GM21360 (cell line): ENCODE measurements at regions not wholly inside any gene's neighbourhood (a gene's known extent, or its start where the extent isn't known, plus 50 kb on each side); places are given as distances from the start of the nearest gene placed in this dataset.

Experiments
- ATAC-seq: cut with Tn5 transposase; IDR thresholded peaks from one replicate; pipeline ENCODE4 v1.9.1; 2021; ENCODE audit warnings: mild to moderate bottlenecking, moderate library complexity; ENCODE audit not compliant: unreplicated experiment

DNA sequence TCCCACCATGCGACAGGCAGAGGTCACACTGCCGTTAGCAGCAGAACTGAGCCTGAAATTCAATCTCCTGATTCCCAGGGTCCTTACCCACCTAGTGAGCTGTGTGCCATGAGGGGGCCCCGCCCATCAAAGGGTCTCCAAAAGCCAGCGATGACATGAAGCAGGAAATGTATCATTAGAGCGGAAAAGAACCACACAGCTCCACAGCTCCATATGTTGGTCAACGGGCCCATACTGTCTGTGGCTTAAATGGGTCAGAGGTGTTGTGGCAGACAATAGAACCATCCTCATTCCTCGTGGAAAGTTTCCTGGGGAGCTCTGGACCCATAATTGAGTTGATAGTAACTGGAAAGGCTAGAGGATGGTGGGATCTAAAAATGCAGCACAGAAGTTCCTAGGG, 68.1 kb upstream of the PODXL start:
- no peak for ATAC-seq

DNA sequence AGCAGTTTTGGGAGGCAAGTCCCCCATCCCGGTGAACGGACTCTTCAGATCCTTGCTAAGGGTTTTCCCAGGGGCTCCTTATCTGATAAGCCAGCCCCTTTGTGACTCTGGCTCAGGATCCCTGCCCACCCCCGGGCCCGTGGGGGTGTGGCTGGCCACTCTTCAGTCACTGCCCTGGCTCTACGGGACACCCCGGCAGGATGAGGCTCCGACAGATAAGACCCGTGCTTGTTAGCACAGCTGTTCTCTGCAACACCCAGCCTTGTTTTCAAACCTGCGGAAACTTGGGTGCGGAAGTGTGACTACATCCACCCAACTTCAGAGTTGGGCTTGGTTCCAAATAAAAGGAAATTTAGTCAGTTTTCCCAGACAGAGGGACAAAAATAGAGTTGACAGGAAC, 66.7 kb upstream of the PODXL start:
- ATAC-seq = no peak

DNA sequence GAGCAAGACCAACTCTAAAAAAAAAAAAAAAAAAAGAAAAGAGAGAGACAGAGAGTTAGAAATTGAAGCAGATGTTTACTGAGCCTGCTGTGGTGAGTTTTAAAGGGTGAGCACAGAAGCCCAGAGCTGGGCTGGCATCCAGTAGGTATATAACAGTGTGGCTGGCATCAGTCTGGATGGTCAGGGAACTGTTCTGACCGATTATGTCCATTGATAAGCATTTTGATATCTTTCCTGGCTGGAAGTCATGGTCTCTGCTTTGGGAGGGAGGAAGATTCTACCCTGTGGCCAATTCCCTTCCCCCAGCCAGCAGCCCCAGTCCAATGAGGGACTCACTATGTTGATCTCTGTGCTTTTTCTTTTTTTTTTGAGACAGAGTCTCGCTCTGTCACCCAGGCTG, 65.2 kb upstream of the PODXL start:
- no peak for ATAC-seq

DNA sequence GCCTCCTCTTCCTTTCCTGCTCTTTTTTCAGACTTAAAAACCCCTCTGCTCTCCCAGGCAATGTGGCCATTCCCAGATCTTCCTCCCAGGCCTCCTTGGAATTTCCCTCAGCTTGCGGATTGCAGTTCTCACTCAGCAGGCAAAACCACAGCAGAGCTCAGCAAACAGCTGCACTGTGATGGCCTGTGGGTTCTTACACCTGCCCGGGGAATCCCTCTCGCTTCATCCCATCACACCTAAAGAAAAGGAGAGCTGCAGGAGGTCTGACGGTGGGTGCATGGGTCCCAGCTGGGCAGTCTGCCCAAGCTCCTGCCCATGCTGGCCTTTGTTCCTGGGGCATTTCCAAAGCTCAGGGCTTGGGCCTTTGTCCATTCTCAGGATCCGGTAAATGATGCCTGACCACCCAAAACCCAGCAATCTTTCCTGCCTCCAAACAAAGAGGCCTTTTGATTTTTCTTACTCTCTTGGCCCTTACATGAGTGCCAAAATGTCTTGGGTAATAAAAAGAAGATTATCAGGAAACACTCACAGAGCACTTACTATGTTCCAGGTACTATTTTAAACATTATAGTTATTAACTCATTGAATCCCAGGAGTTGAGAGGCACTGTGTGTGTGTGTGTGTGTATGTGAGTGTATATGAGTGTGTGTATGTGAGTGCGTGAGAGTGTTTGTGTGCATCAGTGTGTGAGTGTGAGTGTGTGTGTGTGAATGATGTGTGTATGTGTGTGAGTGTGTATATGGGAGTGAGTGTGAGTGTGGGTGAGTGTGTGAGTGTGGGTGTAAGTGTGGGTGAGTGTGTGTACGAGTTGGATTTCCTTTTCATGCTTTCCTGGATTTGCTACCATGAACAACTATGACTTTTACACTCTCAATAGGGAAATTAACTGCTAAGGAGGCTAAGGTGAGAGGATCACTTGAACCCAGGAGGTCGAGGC, 64.5 kb upstream of the PODXL start:
- no peak for ATAC-seq

DNA sequence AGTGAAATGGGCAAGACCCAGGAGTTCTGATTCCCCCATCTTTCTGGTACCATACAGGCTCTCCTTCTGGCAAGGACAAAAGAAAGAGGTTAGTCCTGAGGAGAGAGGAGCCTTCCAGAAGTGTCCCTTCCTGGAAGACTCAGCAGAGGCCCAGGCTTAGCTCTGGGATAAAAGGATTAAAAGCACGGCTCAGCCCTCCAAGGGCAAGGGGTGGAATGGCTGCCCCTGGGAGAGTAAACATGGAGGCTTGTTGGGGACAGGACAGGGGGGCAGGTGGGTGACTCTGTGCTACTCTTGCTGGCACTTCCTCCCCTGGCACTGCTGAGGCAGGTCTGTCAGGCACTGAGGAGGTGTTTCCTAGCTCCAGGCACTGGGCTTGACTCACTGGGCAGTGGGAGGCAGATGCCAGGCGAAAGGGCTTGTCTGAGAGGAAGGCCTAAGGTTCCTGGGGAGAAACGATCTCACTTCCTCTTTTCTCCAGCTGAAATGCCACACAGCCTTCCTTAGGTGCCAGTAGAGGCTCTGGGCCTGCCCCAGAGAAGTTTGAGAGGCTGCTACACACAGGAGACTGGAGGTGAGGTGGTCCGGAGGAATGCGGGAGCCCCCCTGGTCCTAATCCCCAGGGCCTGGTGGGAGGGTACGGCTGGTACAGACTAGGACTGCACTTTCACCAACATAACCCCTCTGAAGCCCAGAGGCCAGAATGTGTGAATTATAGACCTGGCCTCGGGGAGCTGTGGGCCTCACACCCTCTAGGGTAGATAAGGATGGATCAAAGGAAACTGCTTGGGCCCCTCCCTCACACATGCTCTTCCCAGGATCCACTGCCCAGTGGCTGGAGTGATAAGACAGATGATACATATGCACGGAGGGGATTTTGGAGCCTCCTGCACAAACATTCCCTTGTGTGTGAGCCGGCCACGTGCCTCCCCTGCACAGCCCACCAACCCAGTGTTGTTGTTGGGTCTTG, 63.2 kb upstream of the PODXL start:
- no peak for ATAC-seq

DNA sequence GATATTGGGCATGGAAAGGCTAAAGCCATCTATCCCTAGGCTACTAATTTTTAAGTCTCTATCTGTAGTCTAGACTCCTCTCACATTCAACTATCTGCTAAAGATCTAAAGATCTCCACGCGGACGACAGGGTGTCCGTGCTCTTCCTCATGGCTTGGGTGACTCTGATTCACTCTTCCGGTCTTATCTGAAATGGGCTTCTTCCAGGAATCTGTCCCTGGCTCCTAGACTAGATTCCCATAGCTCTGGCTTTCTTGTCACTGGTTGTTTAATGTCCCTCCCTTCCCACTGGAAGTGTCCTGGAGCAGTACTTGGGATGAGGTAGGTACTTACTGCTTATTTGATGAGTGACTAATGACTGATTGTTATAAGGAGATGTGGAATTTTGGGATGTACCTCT, 62.0 kb upstream of the PODXL start:
- no peak for ATAC-seq

DNA sequence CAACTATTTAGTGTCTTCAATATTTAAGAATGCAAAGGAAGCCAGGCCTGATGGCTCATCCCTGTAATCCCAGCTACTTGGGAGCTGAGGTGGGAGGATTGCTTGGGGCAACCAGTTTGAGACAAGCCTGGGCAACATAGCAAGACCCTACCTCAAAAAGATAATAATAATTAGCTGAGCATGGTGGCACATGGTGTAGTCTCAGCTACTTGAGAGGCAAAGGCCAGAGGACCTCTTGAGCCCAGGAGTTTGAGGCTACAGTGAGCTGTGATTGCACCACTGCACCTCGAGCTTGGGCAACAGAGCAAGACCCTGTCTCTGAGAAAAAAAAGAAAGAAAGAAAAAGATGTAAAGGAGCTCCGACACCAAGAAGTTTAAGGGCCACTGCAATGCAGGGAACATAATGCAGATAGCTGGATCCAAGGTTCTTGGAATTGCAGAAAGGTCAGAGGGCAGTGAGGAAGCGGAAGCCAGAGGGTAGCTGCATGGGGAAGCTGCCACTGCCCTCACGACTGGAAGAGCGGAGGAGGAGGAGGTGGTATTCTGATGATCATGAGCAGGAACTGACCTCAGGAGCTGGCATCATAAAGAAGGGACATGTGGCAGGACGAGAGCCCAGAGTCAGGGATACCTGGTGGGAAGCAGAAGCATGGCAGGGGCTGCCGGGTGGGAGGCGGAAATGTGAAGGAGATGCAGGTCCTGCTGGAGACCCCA, 60.2 kb upstream of the PODXL start:
- no peak for ATAC-seq

DNA sequence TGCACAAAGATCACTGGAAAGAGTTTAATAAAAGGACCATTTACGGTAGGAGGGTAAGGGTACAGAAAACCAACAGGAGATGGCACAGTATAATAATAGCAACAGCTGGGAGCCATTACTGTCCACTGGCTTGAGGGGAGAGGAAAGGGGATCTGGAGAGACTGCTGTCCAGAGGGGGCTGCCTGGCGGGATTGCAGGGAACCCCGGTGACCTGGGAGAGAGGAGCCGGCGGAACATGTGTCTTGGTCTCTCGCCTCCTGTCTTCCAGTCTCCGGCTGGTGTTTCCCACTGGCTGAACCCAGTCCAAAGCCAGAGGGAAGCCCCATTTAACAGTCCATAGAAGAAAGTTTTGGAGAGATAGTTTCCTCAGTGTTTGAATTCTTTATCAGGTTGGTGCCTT, 57.5 kb upstream of the PODXL start:
- ATAC-seq = no peak

DNA sequence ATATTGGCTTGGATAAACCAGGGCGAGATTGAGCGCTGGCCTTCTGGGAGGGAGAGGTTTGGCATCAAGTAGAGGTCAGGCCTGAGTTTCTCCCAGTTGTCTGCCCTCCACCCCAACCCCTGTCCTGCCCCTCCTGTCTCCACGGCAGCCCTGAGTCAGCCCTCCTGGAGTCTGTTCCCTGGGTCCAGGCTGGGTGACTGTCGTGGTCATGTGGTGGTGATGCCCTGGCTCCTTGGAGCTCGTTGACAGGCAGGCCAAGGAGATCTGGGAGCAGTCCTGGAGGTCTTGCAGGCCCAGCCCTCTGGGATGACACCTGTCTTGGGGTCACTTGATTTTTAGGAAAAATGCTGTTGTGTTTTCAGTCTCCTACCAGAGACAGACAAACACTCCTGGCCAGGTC, 53.6 kb upstream of the PODXL start:
- no peak for ATAC-seq

DNA sequence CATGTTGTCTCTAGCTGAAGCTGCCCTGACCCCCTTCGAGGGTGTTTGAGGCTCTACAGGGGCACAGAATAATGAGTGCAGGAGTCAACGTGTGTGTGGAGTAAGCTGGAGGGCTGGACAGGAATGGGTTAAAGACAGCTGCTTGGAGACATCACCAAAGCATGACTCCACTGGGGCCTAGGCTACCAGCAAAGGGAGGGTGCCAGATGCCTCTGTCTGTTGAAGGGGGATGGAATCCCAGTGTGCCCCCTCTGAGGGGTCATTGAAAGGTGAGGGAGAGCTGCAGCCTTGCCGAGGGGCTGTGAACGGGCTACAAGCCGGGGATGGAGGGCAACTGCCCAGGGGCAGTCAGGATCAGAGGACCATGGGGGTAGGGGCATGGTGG, 51.7 kb upstream of the PODXL start:
- no peak for ATAC-seq

DNA sequence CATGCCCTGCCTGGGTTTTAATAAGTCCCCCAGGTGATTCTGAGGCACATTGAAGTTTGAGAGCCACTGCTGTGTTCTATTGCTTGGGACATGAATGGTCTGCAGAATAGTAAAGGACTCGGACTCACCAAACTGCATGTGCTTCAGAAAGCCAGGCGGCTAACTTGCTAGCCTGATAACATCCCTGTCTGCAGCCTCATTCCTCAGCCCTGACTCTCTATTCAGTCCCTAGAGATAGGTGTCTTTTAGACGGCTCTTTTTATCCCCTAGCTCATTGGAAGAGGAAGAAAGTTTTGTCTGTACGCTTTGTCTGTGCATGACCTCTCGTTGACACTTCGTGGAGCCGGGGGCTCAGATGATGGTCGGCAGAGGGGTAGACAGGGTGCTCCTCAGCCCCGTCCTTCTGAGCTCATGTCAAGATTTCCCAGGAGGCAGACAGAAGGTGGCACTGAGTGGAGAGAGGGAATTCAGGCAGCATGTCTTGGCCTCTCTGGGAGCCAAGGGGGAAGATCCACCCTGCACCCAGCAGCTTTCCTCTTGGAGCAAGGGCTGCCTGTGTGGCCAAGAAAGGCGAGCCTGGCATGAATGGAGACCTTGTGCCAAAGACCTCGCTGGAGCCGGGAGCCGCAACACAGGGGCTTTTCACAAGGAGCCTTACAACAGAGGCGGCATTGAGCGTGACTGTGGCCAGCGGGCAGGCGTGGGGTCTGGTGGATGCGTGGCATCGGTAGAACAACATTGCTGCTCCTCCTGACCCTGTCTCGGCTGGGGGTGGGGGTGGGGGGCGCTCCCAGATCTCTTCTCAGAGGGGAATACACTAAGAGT, 51.1 kb upstream of the PODXL start:
- ATAC-seq = no peak

DNA sequence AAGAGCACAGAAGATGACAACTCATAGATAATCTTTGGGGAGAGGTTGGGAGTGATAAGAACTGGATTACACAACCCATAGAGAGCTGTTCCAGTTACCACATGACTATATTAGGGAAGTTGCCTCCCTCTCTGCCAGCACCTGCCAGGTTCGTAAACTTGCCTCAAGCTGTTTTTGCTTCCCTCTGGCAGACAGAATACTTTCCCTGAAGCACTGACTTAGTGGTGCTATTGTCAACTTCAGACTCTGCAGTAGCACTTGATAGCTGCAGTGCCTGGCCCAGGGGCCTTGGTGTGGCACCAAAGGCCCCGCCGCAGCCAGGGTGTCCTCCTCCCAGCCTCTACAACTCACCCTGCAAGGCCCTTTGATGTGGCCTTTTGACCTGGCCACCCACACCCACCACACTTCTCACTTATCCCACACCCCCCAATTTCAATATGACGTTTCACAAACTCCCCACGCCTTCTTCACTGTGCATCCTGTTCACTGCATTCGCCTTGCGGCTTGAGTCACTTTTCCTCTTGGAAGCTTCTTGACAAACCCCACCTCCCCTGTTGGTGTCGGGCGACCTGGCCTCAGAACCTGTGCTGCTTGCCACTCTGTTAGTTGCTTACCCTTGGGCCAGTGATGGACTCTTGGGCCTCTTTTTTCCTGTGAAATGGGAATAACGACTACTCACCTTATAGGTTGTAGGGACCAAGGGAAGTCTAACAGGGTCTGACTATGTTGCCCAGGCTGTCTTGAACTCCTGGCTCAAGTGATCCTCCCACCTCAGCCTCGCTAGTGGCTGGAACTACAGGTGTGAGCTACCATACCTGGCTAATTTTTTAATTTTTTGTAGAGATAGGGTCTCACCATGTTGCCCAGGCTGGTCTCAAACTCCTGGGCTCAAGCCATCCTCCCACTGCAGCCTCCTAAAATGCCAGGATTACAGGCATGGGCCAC, 50.2 kb upstream of the PODXL start:
- ATAC-seq = no peak
